GM12891 (cell line): ENCODE measurements at regions not wholly inside any gene's neighbourhood (a gene's known extent, or its start where the extent isn't known, plus 50 kb on each side); places are given as distances from the start of the nearest gene placed in this dataset.
"Not testable (repeated sequence)": the region's sequence is repeated elsewhere in the genome, so short reads cannot be mapped to it uniquely, and the experiment has no call there.

Experiments used
- DNase-seq: peaks from one replicate; pipeline ENCODE4 v3.0.0; 2011; ENCODE audit warnings: low spot score; ENCODE audit not compliant: insufficient read length
- FAIRE-seq: peaks from 2 replicates; lab custom pipeline; 2011; peaks lifted over from hg19 to GRCh38; lab: Jason Lieb, UNC
- PAX5 ChIP-seq: IDR thresholded peaks from 2 replicates; pipeline ENCODE4 v1.6.1; 2011; ENCODE audit warnings: low read length, moderate library complexity, mild to moderate bottlenecking; ENCODE audit not compliant: insufficient read depth, severe bottlenecking
- POLR2A ChIP-seq: IDR thresholded peaks from 2 replicates; pipeline ENCODE4 v1.6.1; 2011; ENCODE audit warnings: low read depth, low read length, control low read depth
- POLR2AphosphoS5 ChIP-seq: IDR thresholded peaks from 2 replicates; pipeline ENCODE4 v1.6.1; 2011; ENCODE audit warnings: low read depth, low read length, control low read depth
- POU2F2 ChIP-seq: IDR thresholded peaks from 2 replicates; pipeline ENCODE4 v1.6.1; 2011; ENCODE audit warnings: low read depth, mild to moderate bottlenecking, control low read depth, low read length, moderate library complexity
- SPI1 ChIP-seq: IDR thresholded peaks from 2 replicates; pipeline ENCODE4 v1.6.1; 2011; ENCODE audit warnings: low read depth, low read length, control low read depth
- TAF1 ChIP-seq: IDR thresholded peaks from 2 replicates; pipeline ENCODE4 v1.6.1; 2011; ENCODE audit warnings: low read depth, low read length, control low read depth

- FAIRE-seq = no peak
- TF ChIP-seq POLR2AphosphoS5 (no peak), TAF1 (no peak), POLR2A (no peak), PAX5 (no peak), POU2F2 (no peak), SPI1 (no peak)
- DNase-seq = no peak
These were observed 245.3 kb downstream of the PARN start for GRCh38 chr16:14384745-14385144.

- not testable (repeated sequence) for FAIRE-seq, DNase-seq
These were observed 246.2 kb downstream of the PARN start for GRCh38 chr16:14383844-14384243.

- DNase-seq = no peak
- FAIRE-seq = no peak
- TF ChIP-seq TAF1 (no peak), POU2F2 (no peak), SPI1 (no peak), PAX5 (no peak), POLR2AphosphoS5 (no peak), POLR2A (no peak)
These were observed 251.2 kb downstream of the PARN start for GRCh38 chr16:14378689-14379467.

DNA sequence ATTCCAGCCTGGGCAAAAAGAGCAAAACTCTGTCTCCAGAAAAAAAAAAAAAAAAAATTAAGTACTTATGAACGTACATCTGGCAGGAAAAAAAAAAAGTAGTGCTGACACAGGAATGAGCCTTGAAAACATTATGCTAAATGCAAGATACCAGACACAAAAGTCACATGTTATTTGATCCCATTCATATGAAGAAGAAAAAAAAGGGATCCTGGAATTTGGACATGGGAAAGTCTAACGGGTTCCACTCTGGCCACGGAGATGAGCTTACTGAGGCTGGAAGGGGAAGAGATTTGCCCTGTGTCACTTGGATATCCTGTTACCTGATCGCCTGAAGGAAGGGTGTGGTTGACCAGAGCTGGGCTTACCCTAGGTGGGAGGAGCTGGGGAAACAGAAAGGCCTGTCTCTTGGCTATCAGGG lies 251.9 kb downstream of the PARN start:
- DNase-seq (no peak), FAIRE-seq (no peak)
- TF ChIP-seq POLR2A (no peak), POLR2AphosphoS5 (no peak), TAF1 (no peak)

DNA sequence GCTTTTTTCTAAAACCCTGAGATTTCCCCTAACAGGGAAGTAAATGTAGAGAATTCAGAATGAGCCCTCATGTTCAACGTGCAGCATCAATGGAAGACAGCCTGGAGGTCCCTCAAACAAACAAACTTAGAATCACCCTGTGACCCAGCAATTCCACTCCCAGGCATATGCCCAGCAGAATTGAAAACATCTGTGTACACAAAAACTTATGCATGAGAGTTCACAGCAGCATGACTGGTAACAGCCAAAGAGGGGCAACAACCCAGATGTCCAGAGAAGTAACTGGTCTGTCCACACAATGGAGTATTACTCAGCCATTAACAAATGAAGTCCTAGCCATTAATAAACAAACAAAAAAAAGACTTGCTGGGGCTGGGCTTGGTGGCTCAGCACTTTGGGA lies 252.7 kb downstream of the PARN start:
- TF ChIP-seq PAX5 = no peak
- no peak for TF ChIP-seq TAF1
- TF ChIP-seq POU2F2 = no peak
- no peak for TF ChIP-seq SPI1
- TF ChIP-seq POLR2A = no peak
- no peak for TF ChIP-seq POLR2AphosphoS5
- DNase-seq = no peak
- no peak for FAIRE-seq

GRCh38 chr16:14375132-14375491 lies 254.9 kb downstream of the PARN start:
- DNase-seq (no peak), FAIRE-seq (no peak)
- no peak for TF ChIP-seq PAX5
- TF ChIP-seq POU2F2 = no peak
- TF ChIP-seq POLR2AphosphoS5 = no peak
- no peak for TF ChIP-seq POLR2A
- no peak for TF ChIP-seq SPI1
- no peak for TF ChIP-seq TAF1

GRCh38 chr16:14374451-14375131 lies 255.5 kb downstream of the PARN start:
- FAIRE-seq (no peak), DNase-seq (no peak)
- TF ChIP-seq SPI1 (no peak), TAF1 (no peak), PAX5 (no peak), POLR2A (no peak), POLR2AphosphoS5 (no peak), POU2F2 (no peak)

DNA sequence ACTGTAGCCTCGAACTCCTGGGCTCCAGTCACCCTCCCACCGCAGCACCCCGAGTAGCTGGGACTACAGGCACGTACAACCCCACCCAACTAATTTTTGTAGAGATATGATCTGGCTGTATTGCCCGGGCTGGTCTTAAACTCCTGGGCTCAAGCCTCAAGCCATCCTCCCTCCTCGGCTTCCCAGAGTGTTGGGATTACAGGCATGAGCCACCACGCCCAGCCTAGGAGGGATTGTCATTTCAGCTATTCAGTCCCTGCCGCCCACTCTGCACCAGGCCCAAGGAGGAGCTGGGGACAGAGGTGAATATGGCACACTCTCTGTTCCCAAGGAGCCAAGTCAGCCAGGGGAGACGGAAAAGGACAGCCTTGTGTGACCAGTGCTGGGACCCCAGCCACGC lies 256.2 kb downstream of the PARN start:
- TF ChIP-seq POU2F2 (no peak), POLR2AphosphoS5 (no peak), TAF1 (no peak), POLR2A (no peak)
- no peak for FAIRE-seq

GRCh38 chr16:14373406-14373805 lies 256.7 kb downstream of the PARN start:
- TF ChIP-seq POU2F2 (no peak), POLR2AphosphoS5 (no peak), PAX5 (no peak), TAF1 (no peak), SPI1 (no peak), POLR2A (no peak)
- no peak for DNase-seq
- FAIRE-seq = no peak

More for the DNA sequence above, 256.2 kb downstream of the PARN start:
- DNase-seq = no peak

GRCh38 chr16:14372471-14372870 lies 257.6 kb downstream of the PARN start:
- FAIRE-seq = no peak
- no peak for DNase-seq
- TF ChIP-seq POLR2AphosphoS5 = no peak
- TF ChIP-seq SPI1 = no peak
- no peak for TF ChIP-seq TAF1
- TF ChIP-seq POU2F2 = no peak
- no peak for TF ChIP-seq PAX5
- no peak for TF ChIP-seq POLR2A

- DNase-seq = no peak
- FAIRE-seq = no peak
- TF ChIP-seq SPI1 (no peak), POU2F2 (no peak), POLR2A (no peak), TAF1 (no peak), POLR2AphosphoS5 (no peak), PAX5 (no peak)
These were observed 258.2 kb downstream of the PARN start for GRCh38 chr16:14371778-14372431.
